ENCODE measurements at regions not wholly inside any gene's neighbourhood (a gene's known extent, or its start where the extent isn't known, plus 50 kb on each side); places are given as distances from the start of the nearest gene placed in this dataset.

GRCh38 chr21:27201197-27201596, 234.3 kb upstream of the ADAMTS5 start:
- POLR2A ChIA-PET: no interaction called here
- Mint-ChIP-seq H3K9me3 (peaks cover 7% of the 10 kb centered on the region), H3K27ac (no peak overlapping the region), H3K4me3 (no peak overlapping the region), H3K36me3 (ENCODE audit: low read depth) (no peaks in the 10 kb centered on the region), H3K27me3 (no peaks in the 10 kb centered on the region), H3K4me1 (no peaks in the 10 kb centered on the region)
- intact Hi-C loops (cut with micrococcal nuclease): no loop called here
- DNase-seq: no peak
- CTCF ChIA-PET: no interaction called here
- TF ChIP-seq, protein P1, sequence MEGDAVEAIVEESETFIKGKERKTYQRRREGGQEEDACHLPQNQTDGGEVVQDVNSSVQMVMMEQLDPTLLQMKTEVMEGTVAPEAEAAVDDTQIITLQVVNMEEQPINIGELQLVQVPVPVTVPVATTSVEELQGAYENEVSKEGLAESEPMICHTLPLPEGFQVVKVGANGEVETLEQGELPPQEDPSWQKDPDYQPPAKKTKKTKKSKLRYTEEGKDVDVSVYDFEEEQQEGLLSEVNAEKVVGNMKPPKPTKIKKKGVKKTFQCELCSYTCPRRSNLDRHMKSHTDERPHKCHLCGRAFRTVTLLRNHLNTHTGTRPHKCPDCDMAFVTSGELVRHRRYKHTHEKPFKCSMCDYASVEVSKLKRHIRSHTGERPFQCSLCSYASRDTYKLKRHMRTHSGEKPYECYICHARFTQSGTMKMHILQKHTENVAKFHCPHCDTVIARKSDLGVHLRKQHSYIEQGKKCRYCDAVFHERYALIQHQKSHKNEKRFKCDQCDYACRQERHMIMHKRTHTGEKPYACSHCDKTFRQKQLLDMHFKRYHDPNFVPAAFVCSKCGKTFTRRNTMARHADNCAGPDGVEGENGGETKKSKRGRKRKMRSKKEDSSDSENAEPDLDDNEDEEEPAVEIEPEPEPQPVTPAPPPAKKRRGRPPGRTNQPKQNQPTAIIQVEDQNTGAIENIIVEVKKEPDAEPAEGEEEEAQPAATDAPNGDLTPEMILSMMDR (IDR thresholded peaks at IDR 0.05): no peak
- no peak for ATAC-seq (ENCODE audit: low read depth)

- TF ChIP-seq, protein P1 (IDR thresholded peaks at IDR 0.05): no peak
- intact Hi-C loops (cut with micrococcal nuclease): no loop called here
- no peak overlapping the region for H3K27ac Mint-ChIP-seq
- H3K9me3 Mint-ChIP-seq: peaks cover 12% of the 10 kb centered on the region
- no peaks in the 10 kb centered on the region for H3K4me1 Mint-ChIP-seq
- CTCF ChIA-PET: no interaction called here
- DNase-seq (no peak), ATAC-seq (ENCODE audit: low read depth) (no peak)
- no peak overlapping the region for H3K4me3 Mint-ChIP-seq
- no peaks in the 10 kb centered on the region for H3K27me3 Mint-ChIP-seq
- POLR2A ChIA-PET: no interaction called here
- H3K36me3 Mint-ChIP-seq (ENCODE audit: low read depth): no peaks in the 10 kb centered on the region
These were observed 229.8 kb upstream of the ADAMTS5 start for GRCh38 chr21:27196651-27197050.

DNA sequence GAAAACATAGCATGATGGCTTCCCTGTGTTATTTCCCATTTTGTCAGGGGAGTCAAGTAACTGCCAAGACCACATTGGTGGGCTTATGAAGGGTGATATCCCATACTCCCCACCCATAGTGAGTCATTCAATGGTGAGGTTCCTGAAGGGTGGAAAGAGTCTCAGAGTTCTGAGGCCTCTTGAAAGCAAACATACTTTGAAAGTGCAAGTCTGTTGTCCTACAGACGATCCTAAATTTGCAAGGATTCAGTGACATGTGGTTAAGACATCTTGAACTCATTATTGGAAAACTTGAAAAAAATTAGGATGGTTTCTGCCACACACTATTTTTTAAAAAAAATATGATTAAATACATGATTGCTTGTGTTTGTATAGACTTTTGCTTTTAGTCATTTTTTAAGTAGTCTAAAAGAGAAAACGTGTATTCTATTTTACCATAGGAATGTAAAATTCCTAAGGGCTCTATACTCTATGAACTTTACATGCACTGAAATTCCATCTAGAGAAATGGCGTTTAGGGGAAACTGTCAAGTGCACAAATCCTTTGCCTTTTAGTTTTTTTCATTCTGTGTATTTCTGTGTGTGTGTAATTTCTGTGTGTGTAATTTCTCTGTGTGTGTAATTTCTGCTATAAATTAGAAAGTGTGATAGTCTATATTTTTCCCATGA, 225.5 kb upstream of the ADAMTS5 start:
- H3K27me3 Mint-ChIP-seq: no peaks in the 10 kb centered on the region
- ATAC-seq (ENCODE audit: low read depth): no peak
- H3K9me3 Mint-ChIP-seq: peaks cover 9% of the 10 kb centered on the region
- H3K36me3 Mint-ChIP-seq (ENCODE audit: low read depth): no peaks in the 10 kb centered on the region
- no peak overlapping the region for H3K27ac Mint-ChIP-seq
- no peaks in the 10 kb centered on the region for H3K4me1 Mint-ChIP-seq
- no peak for DNase-seq
- TF ChIP-seq, protein P1 (IDR thresholded peaks at IDR 0.05): no peak
- CTCF ChIA-PET: no interaction called here
- H3K4me3 Mint-ChIP-seq: no peak overlapping the region
- intact Hi-C loops (cut with micrococcal nuclease): no loop called here
- POLR2A ChIA-PET: no interaction called here

DNA sequence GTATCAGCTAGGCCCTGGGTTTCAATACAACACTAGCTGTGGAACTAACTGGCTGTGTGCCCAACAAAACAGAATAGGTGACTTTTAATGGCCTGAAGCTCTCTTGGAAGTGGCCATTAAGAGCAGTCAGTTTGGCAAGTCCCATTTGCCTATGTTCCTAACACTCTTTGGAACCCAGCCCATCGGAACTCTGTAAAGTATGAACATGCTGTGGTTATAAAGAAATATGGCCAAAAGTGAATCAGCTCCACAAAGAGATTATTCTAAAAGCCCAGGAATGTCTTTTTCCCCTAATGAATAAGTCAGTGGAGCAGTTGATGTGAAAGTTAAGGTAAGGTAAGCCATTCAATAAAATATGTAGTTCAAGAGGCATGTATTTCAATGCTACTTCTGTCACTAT, 223.7 kb upstream of the ADAMTS5 start:
- H3K27me3 Mint-ChIP-seq: no peaks in the 10 kb centered on the region
- no peak for DNase-seq
- no peak overlapping the region for H3K27ac Mint-ChIP-seq
- ATAC-seq (ENCODE audit: low read depth): no peak
- no peaks in the 10 kb centered on the region for H3K36me3 Mint-ChIP-seq (ENCODE audit: low read depth)
- peaks cover 9% of the 10 kb centered on the region for H3K9me3 Mint-ChIP-seq
- no peaks in the 10 kb centered on the region for H3K4me1 Mint-ChIP-seq
- TF ChIP-seq, protein P1 (IDR thresholded peaks at IDR 0.05): no peak
- H3K4me3 Mint-ChIP-seq: no peak overlapping the region
- ChIA-PET POLR2A (no interaction called here), CTCF (no interaction called here)
- intact Hi-C loops (cut with micrococcal nuclease): no loop called here

GRCh38 chr21:27189870-27190269, 223.0 kb upstream of the ADAMTS5 start:
- peaks cover 9% of the 10 kb centered on the region for H3K9me3 Mint-ChIP-seq
- ChIA-PET CTCF (no interaction called here), POLR2A (no interaction called here)
- H3K27me3 Mint-ChIP-seq: no peaks in the 10 kb centered on the region
- ATAC-seq (ENCODE audit: low read depth): no peak
- H3K36me3 Mint-ChIP-seq (ENCODE audit: low read depth): no peaks in the 10 kb centered on the region
- no peaks in the 10 kb centered on the region for H3K4me1 Mint-ChIP-seq
- TF ChIP-seq, protein P1 (IDR thresholded peaks at IDR 0.05): no peak
- no peak overlapping the region for H3K27ac Mint-ChIP-seq
- no peak overlapping the region for H3K4me3 Mint-ChIP-seq
- intact Hi-C loops (cut with micrococcal nuclease): no loop called here
- no peak for DNase-seq

All from activated B cell treated with CpG ODN at 0.5 μM for 24 hours (primary cell).